ENCODE measurements at regions not wholly inside any gene's neighbourhood (a gene's known extent, or its start where the extent isn't known, plus 50 kb on each side); places are given as distances from the start of the nearest gene placed in this dataset.

DNA sequence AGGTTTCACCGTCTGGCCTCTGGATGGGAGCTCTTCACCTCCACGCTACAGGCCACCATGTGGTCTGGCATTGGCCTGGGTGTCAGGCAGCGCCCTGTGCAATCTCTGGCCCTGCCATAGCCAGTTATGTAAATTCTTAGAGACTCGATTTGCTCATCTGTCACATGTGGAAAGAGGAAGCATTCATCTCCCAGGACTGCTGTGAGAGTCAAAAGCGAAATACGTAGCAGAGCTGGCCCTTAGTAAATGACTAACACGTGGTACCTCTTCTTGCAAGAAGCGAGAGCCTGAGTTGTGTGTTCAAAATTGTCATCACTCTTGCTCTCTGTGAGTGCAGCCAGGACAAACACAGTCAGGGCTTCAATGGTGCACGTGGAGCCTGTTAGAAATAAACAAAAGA lies 159.0 kb upstream of the BACE2 start:
- no peak overlapping the region for H3K4me3 ChIP-seq (ENCODE audit: low read depth, low read length)
- DNase-seq (ENCODE audit: extremely low spot score): no peak
- no peaks in the 10 kb centered on the region for H3K4me1 ChIP-seq (ENCODE audit: insufficient read depth)
- WGBS: 61% methylated on average over 9 of the region's 9 CpGs
- H3K36me3 ChIP-seq (ENCODE audit: insufficient read depth): no peaks in the 10 kb centered on the region
- no peak overlapping the region for H3K27ac ChIP-seq (ENCODE audit: low read depth)

DNA sequence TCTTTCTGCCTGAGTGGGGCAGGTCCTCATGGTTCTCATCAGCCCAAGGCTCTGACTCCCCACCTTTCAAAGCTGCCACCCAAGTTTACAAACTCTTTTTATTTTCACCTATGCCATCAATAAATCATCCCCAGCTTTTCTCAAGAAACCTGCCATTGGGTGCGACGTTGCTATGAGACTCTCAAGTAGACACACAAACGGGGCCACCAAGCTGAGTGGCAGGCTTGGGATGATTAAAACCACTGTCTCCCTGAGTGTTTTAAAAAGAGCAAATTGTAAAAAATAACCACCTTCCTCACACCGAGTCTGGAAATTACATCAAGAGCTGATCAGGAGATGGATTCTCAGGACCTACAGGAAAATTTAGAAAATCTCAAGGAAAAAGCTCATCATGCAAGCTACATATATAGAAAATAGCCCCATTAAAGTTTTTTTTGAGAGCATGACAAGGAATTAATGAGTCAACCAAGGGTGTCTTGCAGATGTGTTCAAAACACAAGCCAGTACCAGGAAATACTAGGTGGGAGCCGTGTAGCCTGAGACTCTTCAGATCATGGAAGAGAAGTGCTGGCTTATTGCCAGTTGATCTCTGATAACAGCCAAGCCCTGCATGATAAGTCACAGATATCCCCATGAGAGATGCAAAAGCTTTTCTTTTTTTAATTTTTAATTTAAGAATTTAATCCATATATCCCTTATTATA lies 158.4 kb upstream of the BACE2 start:
- Histone ChIP-seq H3K4me1 (ENCODE audit: insufficient read depth) (no peaks in the 10 kb centered on the region), H3K36me3 (ENCODE audit: insufficient read depth) (no peaks in the 10 kb centered on the region), H3K4me3 (ENCODE audit: low read depth, low read length) (no peak overlapping the region), H3K27ac (ENCODE audit: low read depth) (no peak overlapping the region)
- 42% methylated on average over 5 of the region's 5 CpGs for WGBS
- no peak for DNase-seq (ENCODE audit: extremely low spot score)

DNA sequence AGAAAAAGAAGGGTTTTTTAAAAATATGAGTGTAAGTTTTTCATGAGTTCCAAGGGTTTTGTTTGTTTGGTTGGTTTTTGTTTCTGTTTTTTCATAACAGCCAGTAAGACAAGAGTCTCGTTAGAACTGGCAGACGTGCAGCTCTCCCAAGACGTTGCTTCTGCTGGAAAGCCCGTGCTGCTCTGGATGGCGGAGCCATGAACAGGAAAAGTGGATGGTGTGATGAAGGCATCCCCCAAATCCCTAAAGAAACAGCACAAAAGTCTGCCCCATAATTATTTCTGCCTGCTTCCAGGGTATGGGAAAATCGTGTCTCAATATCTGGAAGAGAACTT lies 157.9 kb upstream of the BACE2 start:
- Histone ChIP-seq H3K4me3 (ENCODE audit: low read depth, low read length) (no peak overlapping the region), H3K36me3 (ENCODE audit: insufficient read depth) (no peaks in the 10 kb centered on the region), H3K27ac (ENCODE audit: low read depth) (no peak overlapping the region), H3K4me1 (ENCODE audit: insufficient read depth) (no peaks in the 10 kb centered on the region)
- WGBS: 25% methylated on average over 6 of the region's 6 CpGs
- no peak for DNase-seq (ENCODE audit: extremely low spot score)

GRCh38 chr21:41011098-41011731 lies 156.7 kb upstream of the BACE2 start:
- 71% methylated on average over 16 of the region's 16 CpGs for WGBS
- Histone ChIP-seq H3K4me1 (ENCODE audit: insufficient read depth) (no peaks in the 10 kb centered on the region), H3K4me3 (ENCODE audit: low read depth, low read length) (no peak overlapping the region), H3K36me3 (ENCODE audit: insufficient read depth) (no peaks in the 10 kb centered on the region), H3K27ac (ENCODE audit: low read depth) (no peak overlapping the region)
- DNase-seq (ENCODE audit: extremely low spot score): no peak

GRCh38 chr21:41011951-41012366 lies 156.0 kb upstream of the BACE2 start:
- Histone ChIP-seq H3K36me3 (ENCODE audit: insufficient read depth) (no peaks in the 10 kb centered on the region), H3K4me3 (ENCODE audit: low read depth, low read length) (no peak overlapping the region), H3K4me1 (ENCODE audit: insufficient read depth) (no peaks in the 10 kb centered on the region), H3K27ac (ENCODE audit: low read depth) (no peak overlapping the region)
- DNase-seq (ENCODE audit: extremely low spot score): no peak
- WGBS: 80% methylated on average over 16 of the region's 16 CpGs

GRCh38 chr21:41012425-41012824 lies 155.5 kb upstream of the BACE2 start:
- DNase-seq (ENCODE audit: extremely low spot score): no peak
- Histone ChIP-seq H3K36me3 (ENCODE audit: insufficient read depth) (no peaks in the 10 kb centered on the region), H3K4me1 (ENCODE audit: insufficient read depth) (no peaks in the 10 kb centered on the region), H3K4me3 (ENCODE audit: low read depth, low read length) (no peak overlapping the region), H3K27ac (ENCODE audit: low read depth) (no peak overlapping the region)
- 93% methylated on average over 3 of the region's 3 CpGs for WGBS

GRCh38 chr21:41016472-41016871 lies 151.5 kb upstream of the BACE2 start:
- Histone ChIP-seq H3K36me3 (ENCODE audit: insufficient read depth) (no peaks in the 10 kb centered on the region), H3K4me1 (ENCODE audit: insufficient read depth) (no peaks in the 10 kb centered on the region), H3K27ac (ENCODE audit: low read depth) (no peak overlapping the region), H3K4me3 (ENCODE audit: low read depth, low read length) (no peak overlapping the region)
- 86% methylated on average over 2 of the region's 2 CpGs for WGBS
- DNase-seq (ENCODE audit: extremely low spot score): no peak

DNA sequence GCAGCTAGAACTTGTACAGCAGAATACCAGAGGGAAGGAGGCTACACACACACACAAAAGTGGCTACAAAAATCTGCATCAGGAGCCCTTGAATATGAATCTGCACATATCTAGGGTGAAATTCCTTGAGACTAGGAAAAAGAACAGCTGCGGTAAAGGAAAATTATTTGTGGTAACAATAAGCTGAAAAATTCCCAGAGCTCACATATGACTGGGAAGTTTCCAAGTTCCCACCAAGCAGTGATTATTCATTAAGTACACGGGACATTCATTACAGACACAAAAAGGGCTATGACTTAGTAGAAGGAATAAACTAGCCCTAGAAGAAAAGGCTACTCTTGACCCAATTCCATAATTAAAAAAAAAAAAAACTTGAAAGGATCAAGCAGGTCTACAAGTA lies 149.5 kb upstream of the BACE2 start:
- no peak for DNase-seq (ENCODE audit: extremely low spot score)
- Histone ChIP-seq H3K4me3 (ENCODE audit: low read depth, low read length) (no peak overlapping the region), H3K4me1 (ENCODE audit: insufficient read depth) (no peaks in the 10 kb centered on the region), H3K27ac (ENCODE audit: low read depth) (no peak overlapping the region), H3K36me3 (ENCODE audit: insufficient read depth) (no peaks in the 10 kb centered on the region)
- 81% methylated on average over 2 of the region's 2 CpGs for WGBS

DNA sequence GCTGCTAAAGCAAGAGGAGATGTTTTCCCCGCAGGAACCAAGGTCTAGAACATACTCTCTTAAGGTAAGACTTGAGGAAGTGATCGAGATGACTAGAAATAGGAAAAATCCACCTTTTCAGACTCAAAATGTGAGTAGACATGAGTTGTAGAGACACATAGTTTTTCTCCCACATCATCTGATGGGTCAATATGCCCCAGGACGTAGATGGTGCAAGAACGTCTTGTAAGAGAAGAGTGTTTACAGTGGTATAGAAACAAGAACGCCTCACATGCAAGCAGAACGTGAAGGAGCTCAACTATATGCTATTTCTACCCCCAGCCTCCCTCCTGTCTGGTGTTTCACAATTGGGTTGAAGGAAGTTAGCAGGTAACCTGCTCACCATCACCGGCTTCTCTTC lies 144.0 kb upstream of the BACE2 start:
- no peak for DNase-seq (ENCODE audit: extremely low spot score)
- Histone ChIP-seq H3K36me3 (ENCODE audit: insufficient read depth) (no peaks in the 10 kb centered on the region), H3K27ac (ENCODE audit: low read depth) (no peak overlapping the region), H3K4me1 (ENCODE audit: insufficient read depth) (no peaks in the 10 kb centered on the region), H3K4me3 (ENCODE audit: low read depth, low read length) (no peak overlapping the region)
- 90% methylated on average over 7 of the region's 7 CpGs for WGBS

GRCh38 chr21:41024341-41024740 lies 143.6 kb upstream of the BACE2 start:
- Histone ChIP-seq H3K4me1 (ENCODE audit: insufficient read depth) (no peaks in the 10 kb centered on the region), H3K36me3 (ENCODE audit: insufficient read depth) (no peaks in the 10 kb centered on the region), H3K27ac (ENCODE audit: low read depth) (no peak overlapping the region), H3K4me3 (ENCODE audit: low read depth, low read length) (no peak overlapping the region)
- 80% methylated on average over 2 of the region's 2 CpGs for WGBS
- DNase-seq (ENCODE audit: extremely low spot score): no peak

- WGBS: 42% methylated on average over 13 of the region's 13 CpGs
- H3K4me3 ChIP-seq (ENCODE audit: low read depth, low read length): no peak overlapping the region
- no peak overlapping the region for H3K27ac ChIP-seq (ENCODE audit: low read depth)
- no peaks in the 10 kb centered on the region for H3K36me3 ChIP-seq (ENCODE audit: insufficient read depth)
- no peaks in the 10 kb centered on the region for H3K4me1 ChIP-seq (ENCODE audit: insufficient read depth)
- no peak for DNase-seq (ENCODE audit: extremely low spot score)
These were observed 143.2 kb upstream of the BACE2 start for GRCh38 chr21:41024746-41025254.

GRCh38 chr21:41029571-41029970 lies 138.4 kb upstream of the BACE2 start:
- no peak for DNase-seq (ENCODE audit: extremely low spot score)
- Histone ChIP-seq H3K4me1 (ENCODE audit: insufficient read depth) (no peaks in the 10 kb centered on the region), H3K27ac (ENCODE audit: low read depth) (no peak overlapping the region), H3K4me3 (ENCODE audit: low read depth, low read length) (no peak overlapping the region), H3K36me3 (ENCODE audit: insufficient read depth) (no peaks in the 10 kb centered on the region)
- WGBS: 81% methylated on average over 3 of the region's 3 CpGs

DNA sequence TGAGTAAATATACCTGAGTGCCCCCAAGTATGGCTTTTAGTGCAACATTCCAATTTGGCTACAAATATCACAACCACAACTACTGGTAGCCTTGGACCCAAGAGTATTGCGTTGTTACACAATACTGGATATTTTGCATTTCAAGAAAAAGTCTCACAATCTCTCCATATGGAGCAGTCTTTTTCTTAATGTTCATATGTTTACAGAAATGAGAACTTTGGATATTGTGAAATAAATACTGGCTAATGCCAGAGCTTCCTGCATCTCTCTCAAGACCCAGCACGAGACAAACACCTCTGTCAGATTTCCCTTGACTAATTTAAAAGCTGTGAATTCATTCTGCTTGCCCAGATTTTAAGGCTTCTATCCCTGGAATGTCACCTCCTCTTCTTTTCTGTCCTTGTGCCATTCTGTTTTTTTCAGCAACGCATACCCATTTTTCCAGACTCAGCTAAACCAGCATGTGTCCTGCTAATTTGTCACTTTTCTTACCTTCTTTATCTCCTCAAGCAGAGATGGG lies 136.2 kb upstream of the BACE2 start:
- H3K36me3 ChIP-seq (ENCODE audit: insufficient read depth): no peaks in the 10 kb centered on the region
- H3K27ac ChIP-seq (ENCODE audit: low read depth): no peak overlapping the region
- WGBS: 69% methylated on average over 3 of the region's 3 CpGs
- H3K4me3 ChIP-seq (ENCODE audit: low read depth, low read length): no peak overlapping the region
- DNase-seq (ENCODE audit: extremely low spot score): no peak
- no peaks in the 10 kb centered on the region for H3K4me1 ChIP-seq (ENCODE audit: insufficient read depth)

- no peak overlapping the region for H3K27ac ChIP-seq (ENCODE audit: low read depth)
- no peak overlapping the region for H3K4me3 ChIP-seq (ENCODE audit: low read depth, low read length)
- DNase-seq (ENCODE audit: extremely low spot score): no peak
- no peaks in the 10 kb centered on the region for H3K4me1 ChIP-seq (ENCODE audit: insufficient read depth)
- H3K36me3 ChIP-seq (ENCODE audit: insufficient read depth): no peaks in the 10 kb centered on the region
- 78% methylated on average over 1 of the region's 1 CpG for WGBS
These were observed 135.4 kb upstream of the BACE2 start for GRCh38 chr21:41032541-41032940.

Data from urinary bladder (tissue), 3 donors.